HG03066 (cell line): ENCODE measurements at regions not wholly inside any gene's neighbourhood (a gene's known extent, or its start where the extent isn't known, plus 50 kb on each side); places are given as distances from the start of the nearest gene placed in this dataset.
"Not testable (repeated sequence)": the region's sequence is repeated elsewhere in the genome, so short reads cannot be mapped to it uniquely, and the experiment has no call there.

Source experiments
- ATAC-seq: cut with Tn5 transposase; IDR thresholded peaks from one replicate; pipeline ENCODE4 v1.9.1; 2021; ENCODE audit warnings: low read depth; ENCODE audit not compliant: unreplicated experiment

GRCh38 chr17:15858082-15858481, 86.8 kb upstream of the ADORA2B start:
- not testable (repeated sequence) for ATAC-seq

GRCh38 chr17:15860774-15861173, 84.2 kb upstream of the ADORA2B start:
- not testable (repeated sequence) for ATAC-seq

GRCh38 chr17:15864061-15864460, 80.9 kb upstream of the ADORA2B start:
- not testable (repeated sequence) for ATAC-seq

DNA sequence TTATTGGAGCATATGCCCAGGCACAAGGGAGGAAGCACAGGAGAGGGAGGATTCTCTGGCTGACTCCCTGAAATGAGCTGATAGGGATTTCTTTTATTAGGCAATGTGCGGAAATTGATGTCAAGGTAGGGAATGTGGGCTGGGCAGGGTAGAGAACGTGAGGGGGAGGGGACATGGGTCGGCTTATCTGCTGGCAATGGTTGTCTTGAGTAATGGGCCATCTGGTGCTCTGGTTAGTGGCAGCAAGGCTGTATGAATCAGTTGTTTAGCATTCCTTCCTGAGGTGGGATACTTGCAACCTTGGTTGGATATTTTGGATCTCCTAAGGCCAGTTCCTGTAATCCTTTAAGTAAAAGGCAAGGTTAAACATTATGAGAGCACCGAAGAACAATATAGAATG, 80.5 kb upstream of the ADORA2B start:
- not testable (repeated sequence) for ATAC-seq

DNA sequence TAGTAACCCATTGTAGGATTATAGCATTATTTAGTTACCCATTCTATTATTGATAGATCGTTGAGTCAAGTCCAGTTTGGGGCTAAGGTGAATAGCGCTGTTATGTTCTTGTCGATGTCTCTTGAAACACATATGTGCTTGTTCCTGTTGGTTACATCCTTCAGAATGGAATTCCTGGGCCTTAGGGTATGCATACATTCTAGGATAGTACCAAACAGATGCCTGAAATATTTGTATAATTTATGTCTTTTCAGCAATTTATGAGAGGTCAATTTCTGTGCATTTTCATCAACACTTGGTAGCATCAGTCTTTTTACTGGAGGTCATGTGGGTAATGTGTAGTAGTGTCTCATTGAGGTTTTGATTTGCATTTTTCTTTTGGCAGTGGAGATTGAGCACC, 78.9 kb upstream of the ADORA2B start:
- ATAC-seq: not testable (repeated sequence)

DNA sequence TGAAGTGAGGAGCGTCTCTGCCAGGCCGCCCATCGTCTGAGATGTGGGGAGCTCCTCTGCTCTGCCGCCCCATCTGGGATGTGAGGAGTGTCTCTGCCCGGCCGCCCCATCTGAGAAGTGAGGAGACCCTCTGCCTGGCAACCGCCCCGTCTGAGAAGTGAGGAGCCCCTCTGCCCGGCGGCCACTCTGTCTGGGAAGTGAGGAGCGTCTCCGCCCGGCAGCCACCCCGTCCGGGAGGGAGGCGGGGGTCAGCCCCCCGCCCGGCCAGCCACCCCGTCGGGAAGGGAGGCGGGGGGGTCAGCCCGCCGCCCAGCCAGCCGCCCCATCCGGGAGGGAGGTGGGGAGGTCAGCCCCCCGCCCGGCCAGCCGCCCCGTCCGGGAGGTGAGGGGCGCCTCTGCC, 77.6 kb upstream of the ADORA2B start:
- ATAC-seq: not testable (repeated sequence)

DNA sequence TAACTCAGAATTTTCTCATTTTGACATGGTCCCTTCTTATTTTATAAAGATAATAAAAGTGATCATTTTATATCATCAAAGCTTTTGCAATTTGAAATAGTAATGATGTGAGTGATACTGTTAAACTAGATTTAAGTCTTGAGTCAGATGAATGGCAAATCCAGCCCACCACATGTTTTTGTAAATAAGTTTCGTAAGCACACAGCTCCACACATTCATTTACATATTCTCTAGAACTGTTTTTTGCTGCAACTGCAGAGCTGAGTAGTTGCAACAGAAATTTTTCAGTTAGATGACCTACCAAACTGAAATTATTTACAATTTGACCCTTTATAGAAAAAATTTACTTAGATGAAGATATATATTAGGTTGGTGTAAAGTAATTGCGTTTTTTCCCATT, 75.1 kb upstream of the ADORA2B start:
- not testable (repeated sequence) for ATAC-seq

DNA sequence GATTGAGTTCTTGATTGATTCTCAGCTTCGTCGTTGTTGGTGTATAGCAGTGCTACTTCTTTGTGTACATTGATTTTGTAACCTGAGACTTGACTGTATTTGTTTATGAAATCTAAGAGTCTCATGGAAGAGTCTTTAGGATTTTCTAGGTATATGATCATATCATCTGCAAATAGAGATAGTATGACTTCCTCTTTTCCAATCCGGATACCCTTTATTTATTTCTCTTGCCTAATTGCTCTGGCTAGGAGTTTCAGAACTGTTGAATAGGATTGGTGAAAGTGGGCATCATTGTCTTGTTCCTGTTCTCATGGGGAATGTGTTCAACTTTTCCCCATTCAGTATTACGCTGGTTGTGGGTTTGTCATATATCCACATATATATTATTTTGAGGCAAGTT, 72.3 kb upstream of the ADORA2B start:
- ATAC-seq: not testable (repeated sequence)

- ATAC-seq: not testable (repeated sequence)
These were observed 66.9 kb upstream of the ADORA2B start for GRCh38 chr17:15877882-15878500.

DNA sequence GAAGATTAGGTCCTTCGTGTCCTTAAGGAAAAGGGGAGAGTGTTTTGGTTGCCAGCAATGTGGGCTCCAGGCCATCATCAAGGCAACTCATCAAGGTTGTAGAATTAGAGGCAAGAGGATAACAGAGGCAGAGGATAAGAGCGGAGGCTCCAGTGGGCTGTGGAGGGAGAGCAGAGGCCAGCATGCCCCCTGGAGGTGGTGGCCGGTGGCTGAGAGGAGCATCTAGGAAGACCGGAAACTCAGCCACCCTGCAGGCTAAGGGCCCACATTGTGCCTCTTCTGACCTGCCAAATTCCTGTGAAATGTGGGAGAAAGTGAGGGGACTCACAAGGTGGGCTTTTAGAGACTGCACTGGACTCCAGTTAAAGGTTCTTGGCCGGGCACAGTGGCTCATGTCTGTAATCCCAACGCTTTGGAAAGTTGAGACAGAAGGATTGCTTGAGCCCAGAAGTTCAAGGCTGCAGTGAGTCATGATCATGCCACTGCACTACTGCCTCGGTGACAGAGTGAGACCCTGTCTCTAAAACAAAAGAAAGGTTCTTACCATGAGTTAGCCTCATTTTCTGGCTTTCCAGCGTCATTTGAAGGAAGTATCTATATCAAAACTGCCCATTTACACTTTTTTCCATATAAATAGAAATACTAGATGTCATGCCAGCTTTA, 62.7 kb upstream of the ADORA2B start:
- ATAC-seq: no peak

- ATAC-seq: no peak
These were observed 62.2 kb upstream of the ADORA2B start for GRCh38 chr17:15882777-15883176.

- ATAC-seq: no peak
These were observed 61.3 kb upstream of the ADORA2B start for GRCh38 chr17:15883617-15884111.

DNA sequence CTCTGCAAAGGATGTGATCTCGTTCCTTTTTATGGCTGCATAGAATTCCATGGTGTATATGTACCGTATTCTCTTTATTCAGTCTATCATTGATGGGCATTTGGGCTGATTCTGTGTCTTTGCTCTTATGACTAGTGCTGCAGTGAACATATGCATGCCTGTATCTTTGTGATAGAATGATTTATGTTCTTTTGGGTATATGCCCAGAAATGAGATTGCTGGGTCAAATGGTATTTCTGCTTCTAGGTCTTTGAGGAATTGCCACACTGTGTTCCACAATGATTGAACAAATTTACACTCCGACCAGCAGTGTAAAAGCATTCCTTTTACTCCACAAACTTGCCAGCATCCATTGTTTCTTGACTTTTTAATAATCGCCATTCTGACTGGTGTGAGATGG, 60.2 kb upstream of the ADORA2B start:
- ATAC-seq: no peak

GRCh38 chr17:15885770-15886169, 59.2 kb upstream of the ADORA2B start:
- no peak for ATAC-seq

- ATAC-seq: no peak
These were observed 58.7 kb upstream of the ADORA2B start for GRCh38 chr17:15886221-15886620.

GRCh38 chr17:15886804-15887203, 58.1 kb upstream of the ADORA2B start:
- no peak for ATAC-seq

GRCh38 chr17:15888436-15888835, 56.5 kb upstream of the ADORA2B start:
- ATAC-seq: no peak

- no peak for ATAC-seq
These were observed 54.5 kb upstream of the ADORA2B start for GRCh38 chr17:15890279-15890892.

DNA sequence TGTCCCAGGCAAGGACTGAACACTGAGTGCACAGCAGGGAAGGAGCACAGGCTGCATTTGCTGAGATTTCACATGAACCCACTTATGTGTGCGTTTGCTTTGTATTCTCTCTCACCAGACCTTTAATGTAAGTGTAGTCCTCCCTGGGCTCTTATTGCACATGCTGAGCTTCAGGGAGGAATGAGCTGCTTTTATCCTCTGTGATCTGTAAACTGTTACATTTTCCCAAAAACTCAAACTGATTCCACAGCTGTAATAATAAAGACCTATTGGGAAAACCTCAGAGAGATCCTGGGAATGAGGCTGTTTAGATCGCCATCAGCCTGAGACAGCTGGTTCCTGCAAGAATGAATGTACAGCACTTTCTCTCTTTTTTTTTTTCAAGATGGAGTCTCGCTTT, 53.6 kb upstream of the ADORA2B start:
- ATAC-seq: no peak

DNA sequence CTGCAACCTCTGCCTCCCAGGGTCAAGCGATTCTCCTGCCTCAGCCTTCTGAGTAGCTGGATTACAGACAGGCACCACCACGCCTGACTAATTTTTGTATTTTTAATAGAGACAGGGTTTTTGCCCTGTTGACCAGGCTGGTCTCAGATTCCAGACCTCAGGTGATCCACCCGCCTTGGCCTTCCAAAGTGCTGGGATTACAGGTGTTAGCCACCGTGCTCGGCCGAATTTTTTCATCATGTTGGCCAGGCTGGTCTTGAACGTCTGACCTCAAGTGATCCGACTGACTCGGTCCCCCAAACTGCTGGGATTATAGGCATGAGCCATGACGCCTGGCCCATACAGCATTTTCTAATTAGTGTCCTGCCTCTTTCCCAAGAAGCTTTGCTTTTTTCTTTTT, 52.7 kb upstream of the ADORA2B start:
- no peak for ATAC-seq

- no peak for ATAC-seq
These were observed 51.9 kb upstream of the ADORA2B start for GRCh38 chr17:15892731-15893657.
